GM10266 (cell line): ENCODE measurements at regions not wholly inside any gene's neighbourhood (a gene's known extent, or its start where the extent isn't known, plus 50 kb on each side); places are given as distances from the start of the nearest gene placed in this dataset.

ENCODE experiments used
- DNase-seq: peaks from one replicate; pipeline ENCODE4 v3.0.0; 2012; ENCODE audit errors: extremely low spot score
- TF ChIP-seq, protein P1 (sequence below): IDR thresholded peaks from 2 replicates; pipeline ENCODE4 v1.5.1; 2012; ENCODE audit warnings: mild to moderate bottlenecking, low read depth; ENCODE audit not compliant: control insufficient read depth, insufficient read depth; ENCODE audit errors: missing control alignments

DNA sequence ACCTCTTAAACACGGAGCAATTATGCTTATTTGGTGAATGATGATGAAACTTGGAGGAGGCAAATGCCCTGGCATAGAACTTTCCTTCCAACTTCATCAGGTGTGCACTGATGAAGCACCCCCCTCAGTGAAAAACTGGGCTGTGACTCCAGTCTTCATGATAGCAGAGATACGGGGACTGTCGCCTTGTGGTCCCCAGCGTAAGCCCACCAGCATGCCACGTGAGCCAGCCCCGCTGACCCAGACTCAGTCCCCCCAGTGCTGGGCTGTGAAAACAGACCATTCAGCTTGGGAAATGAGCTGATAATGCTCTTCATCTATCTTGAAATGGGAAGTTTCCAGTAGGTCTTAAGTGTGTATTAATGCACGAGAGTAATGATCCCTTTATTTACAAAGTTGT is 177.0 kb downstream of the SNX10 start:
- TF ChIP-seq, protein P1, sequence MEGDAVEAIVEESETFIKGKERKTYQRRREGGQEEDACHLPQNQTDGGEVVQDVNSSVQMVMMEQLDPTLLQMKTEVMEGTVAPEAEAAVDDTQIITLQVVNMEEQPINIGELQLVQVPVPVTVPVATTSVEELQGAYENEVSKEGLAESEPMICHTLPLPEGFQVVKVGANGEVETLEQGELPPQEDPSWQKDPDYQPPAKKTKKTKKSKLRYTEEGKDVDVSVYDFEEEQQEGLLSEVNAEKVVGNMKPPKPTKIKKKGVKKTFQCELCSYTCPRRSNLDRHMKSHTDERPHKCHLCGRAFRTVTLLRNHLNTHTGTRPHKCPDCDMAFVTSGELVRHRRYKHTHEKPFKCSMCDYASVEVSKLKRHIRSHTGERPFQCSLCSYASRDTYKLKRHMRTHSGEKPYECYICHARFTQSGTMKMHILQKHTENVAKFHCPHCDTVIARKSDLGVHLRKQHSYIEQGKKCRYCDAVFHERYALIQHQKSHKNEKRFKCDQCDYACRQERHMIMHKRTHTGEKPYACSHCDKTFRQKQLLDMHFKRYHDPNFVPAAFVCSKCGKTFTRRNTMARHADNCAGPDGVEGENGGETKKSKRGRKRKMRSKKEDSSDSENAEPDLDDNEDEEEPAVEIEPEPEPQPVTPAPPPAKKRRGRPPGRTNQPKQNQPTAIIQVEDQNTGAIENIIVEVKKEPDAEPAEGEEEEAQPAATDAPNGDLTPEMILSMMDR, result no peak
- no peak for DNase-seq

DNA sequence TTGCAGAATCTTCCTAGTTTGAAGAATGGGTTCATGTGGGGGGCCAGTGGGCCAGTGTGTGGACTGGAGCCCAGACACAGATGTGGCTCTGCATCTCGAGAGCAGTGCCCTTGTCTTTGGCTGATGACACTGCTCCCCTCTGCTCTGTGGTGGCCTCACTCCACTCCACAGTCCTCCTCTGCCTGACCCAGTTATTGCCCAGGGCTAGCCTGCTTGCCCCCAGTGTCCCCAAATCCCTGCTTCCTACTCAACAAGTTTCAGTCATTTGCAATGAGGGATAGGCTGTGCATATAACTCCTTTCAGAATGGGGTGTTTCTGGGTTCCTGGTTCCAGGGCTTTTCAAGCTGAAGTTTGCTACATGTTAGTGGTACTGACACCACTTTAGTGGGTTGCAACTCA is 177.5 kb downstream of the SNX10 start:
- TF ChIP-seq, protein P1, result no peak
- no peak for DNase-seq

DNA sequence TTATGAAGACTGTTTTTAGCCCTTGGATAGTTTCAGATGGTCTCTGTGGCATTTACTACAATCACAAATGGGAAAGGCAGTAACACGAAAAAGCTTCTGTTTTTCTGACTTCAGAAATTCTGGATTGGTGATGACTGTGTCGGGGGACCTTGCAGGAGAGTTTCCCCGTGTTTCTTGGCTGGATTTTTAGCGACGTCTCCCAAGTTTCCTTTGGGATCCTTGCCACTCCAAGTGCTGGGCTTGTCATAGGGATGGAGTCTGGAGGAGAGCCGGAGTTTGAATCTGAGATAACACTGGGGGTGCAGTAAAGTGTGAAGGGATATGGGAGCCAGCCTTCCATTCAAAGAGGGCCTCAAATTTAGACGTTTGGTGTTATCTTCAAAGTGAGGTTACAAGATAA is 179.0 kb downstream of the SNX10 start:
- no peak for DNase-seq
- TF ChIP-seq, protein P1, result no peak

DNA sequence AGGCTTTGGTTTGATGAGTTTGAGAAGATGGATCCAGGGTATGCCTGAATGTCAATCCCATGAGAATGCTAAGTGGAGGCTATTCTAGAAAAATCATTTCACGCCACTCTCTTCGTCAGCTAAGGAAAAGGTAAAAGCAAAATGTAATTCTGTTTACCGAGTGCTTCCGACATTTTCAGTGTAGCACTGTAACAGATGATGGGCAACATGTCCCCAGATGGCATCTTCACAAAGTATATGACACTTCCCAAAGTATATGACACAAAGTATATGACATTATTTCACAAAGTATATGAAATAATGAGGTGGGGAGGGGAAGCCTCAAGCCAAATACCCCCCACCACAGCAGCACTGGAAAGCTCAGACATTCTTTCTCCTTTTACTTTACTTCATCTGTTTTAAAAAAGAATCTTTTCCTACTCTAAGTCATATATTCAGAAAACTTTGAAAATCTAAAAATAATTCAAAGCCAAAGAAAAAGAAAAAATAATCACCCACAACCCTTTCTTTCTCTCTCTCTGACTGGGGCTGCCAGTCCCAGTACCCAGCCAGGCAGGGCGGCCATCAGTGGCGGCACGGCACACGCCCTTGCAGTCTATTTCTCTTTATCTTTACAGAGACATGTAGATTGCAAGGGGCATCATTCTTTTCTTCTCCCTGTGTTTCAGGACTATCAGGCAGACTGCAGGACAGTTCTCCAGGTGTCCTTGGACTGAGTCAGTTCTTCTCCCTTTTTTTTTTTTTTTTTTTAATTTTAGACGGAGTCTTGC is 179.8 kb downstream of the SNX10 start:
- TF ChIP-seq, protein P1, result no peak
- DNase-seq, result no peak

DNA sequence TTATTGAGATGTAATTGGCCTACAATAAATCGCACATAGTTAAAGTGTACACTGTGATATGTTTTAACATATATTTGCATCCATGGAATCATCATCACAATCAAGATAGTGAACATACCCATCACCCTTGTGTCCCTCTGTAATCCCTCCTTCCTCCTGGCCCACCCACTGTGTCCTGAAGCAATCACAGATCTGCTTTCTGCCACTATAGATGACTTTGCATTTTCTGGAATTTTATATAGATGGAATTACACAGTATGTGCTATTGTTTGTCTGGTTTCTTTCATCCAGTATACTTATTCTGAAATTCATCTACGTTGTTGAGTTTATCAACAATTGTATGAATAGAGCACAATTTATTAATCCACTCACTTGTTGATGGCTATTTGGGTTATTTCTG is 181.3 kb downstream of the SNX10 start:
- DNase-seq, result no peak
- TF ChIP-seq, protein P1, result no peak

DNA sequence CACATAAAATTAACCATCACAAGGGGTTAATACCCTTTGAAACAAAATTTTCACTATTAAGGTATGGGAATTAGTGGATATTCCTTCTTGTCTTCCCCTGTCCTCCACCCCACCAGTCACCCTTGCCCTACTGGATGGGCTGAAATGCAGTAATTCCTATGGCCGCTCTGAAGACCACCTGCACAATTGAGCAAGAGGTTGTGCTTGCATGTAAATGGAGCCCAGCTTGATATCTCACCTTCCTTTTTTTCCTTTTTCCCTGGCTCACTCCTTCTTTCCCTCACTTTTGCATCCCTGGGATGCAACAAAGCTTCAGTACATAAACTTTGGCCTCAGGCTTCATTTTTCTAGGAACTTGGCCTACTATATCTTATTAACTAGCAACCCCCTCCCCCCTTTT is 184.6 kb downstream of the SNX10 start:
- no peak for DNase-seq
- TF ChIP-seq, protein P1, result no peak

DNA sequence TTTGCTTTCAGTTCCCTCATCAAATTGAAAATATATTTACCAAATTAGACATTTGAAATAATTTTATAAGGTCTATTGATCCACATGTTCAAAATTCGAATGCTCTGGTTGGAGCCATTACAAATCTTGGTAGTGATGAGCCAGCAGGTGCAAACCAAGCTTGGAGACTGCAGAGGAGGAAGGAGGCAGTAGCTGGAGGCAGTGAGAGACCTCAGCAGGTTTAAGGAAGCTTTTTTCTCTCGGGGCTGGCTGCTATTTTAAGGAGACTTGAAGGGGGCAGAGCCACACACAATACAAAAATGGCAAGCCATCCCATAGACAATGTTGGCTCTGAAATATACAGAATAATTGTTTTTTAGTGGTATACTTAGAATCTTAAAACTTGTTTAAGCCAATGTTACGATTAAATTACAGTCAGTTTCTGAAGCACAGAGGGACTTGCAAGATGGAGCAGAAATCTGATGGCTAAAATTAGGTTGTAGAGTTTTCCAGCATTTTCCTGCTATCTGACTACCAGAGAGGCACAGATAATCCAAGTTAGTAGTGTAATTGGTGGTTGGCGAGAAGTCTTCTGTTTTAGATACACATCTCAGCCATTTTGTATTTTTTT is 185.8 kb downstream of the SNX10 start:
- TF ChIP-seq, protein P1, result no peak
- no peak for DNase-seq
